BJ (cell line): ENCODE measurements at regions not wholly inside any gene's neighbourhood (a gene's known extent, or its start where the extent isn't known, plus 50 kb on each side); places are given as distances from the start of the nearest gene placed in this dataset.

Source experiments
- CTCF ChIA-PET: fragments of 350-600 bp; formaldehyde crosslinking; extraction: SDS; loops from one replicate; lab custom pipeline; 2021; ENCODE audit warnings: antibody characterized with exemption, inconsistent platforms; lab: Yijun Ruan, JAX
- POLR2A ChIA-PET: fragments of 300-600 bp; sonication (Branson Sonifier 250); formaldehyde crosslinking; extraction: SDS; loops from one replicate; lab custom pipeline; 2021; ENCODE audit warnings: antibody characterized with exemption; lab: Charles Lee
- DNase-seq: peaks from one replicate; pipeline ENCODE4 v3.0.0-alpha.2; 2011; ENCODE audit warnings: low read depth
- H3K27me3 ChIP-seq: 2 replicates; pipeline ENCODE4 v1.6.0; 2011; ENCODE audit warnings: low read length; ENCODE audit not compliant: control insufficient read depth, insufficient read depth
- H3K36me3 ChIP-seq: 2 replicates; pipeline ENCODE4 v1.5.1; 2011; ENCODE audit warnings: low read length; ENCODE audit not compliant: control insufficient read depth, insufficient read depth
- H3K4me3 ChIP-seq: 2 replicates; pipeline ENCODE4 v1.5.1; 2011; ENCODE audit warnings: low read depth, mild to moderate bottlenecking, control low read depth, low read length
- CTCF ChIP-seq: IDR thresholded peaks from 2 replicates; pipeline ENCODE4 v1.5.1; 2011; ENCODE audit warnings: low read depth, mild to moderate bottlenecking, control low read depth, inconsistent platforms, low read length, moderate library complexity; ENCODE audit not compliant: insufficient read depth

GRCh38 chr21:16768096-16768495, 744.7 kb upstream of the CXADR start:
- ChIA-PET CTCF (interaction anchor here (0.9 kb wide), 1 partner anchor 11 kb away, joined by 4 read pairs; no protein-coding TSS in a partner anchor), POLR2A (no interaction called here)
- Histone ChIP-seq H3K36me3 (no peaks in the 10 kb centered on the region), H3K27me3 (no peaks in the 10 kb centered on the region), H3K4me3 (no peak overlapping the region)
- DNase-seq, result no peak
- no peak for TF ChIP-seq CTCF

GRCh38 chr21:16770266-16770665, 742.6 kb upstream of the CXADR start:
- Histone ChIP-seq H3K4me3 (no peak overlapping the region), H3K27me3 (no peaks in the 10 kb centered on the region), H3K36me3 (no peaks in the 10 kb centered on the region)
- DNase-seq, result no peak
- ChIA-PET CTCF (interaction anchor here (0.5 to 1.5 kb wide), 2 partner anchors 22 to 393 kb away, joined by 3 read pairs; no protein-coding TSS in a partner anchor), POLR2A (no interaction called here)
- TF ChIP-seq CTCF, result no peak

- no peak for DNase-seq
- ChIA-PET POLR2A (no interaction called here), CTCF (interaction anchor here (0.7 to 0.8 kb wide), 2 partner anchors 11 to 18 kb away, joined by 3 to 5 read pairs; no protein-coding TSS in a partner anchor)
- no peaks in the 10 kb centered on the region for H3K27me3 ChIP-seq
- no peak overlapping the region for H3K4me3 ChIP-seq
- no peaks in the 10 kb centered on the region for H3K36me3 ChIP-seq
- no peak for TF ChIP-seq CTCF
These were observed 739.6 kb upstream of the CXADR start for GRCh38 chr21:16773206-16773605.

GRCh38 chr21:16775076-16775475, 737.8 kb upstream of the CXADR start:
- DNase-seq, result no peak
- ChIA-PET CTCF (no interaction called here), POLR2A (no interaction called here)
- Histone ChIP-seq H3K27me3 (no peaks in the 10 kb centered on the region), H3K36me3 (no peaks in the 10 kb centered on the region), H3K4me3 (no peak overlapping the region)
- no peak for TF ChIP-seq CTCF

- Histone ChIP-seq H3K27me3 (no peaks in the 10 kb centered on the region), H3K36me3 (no peaks in the 10 kb centered on the region), H3K4me3 (no peak overlapping the region)
- no peak for DNase-seq
- ChIA-PET CTCF (interaction anchor here (0.9 to 1.5 kb wide), 3 partner anchors 11 to 26 kb away, joined by 3 to 5 read pairs (median 3); no protein-coding TSS in a partner anchor), POLR2A (no interaction called here)
- TF ChIP-seq CTCF, result no peak
These were observed 735.7 kb upstream of the CXADR start for GRCh38 chr21:16777041-16777720.
